Neural progenitor cell (in vitro differentiated cells): ENCODE measurements at regions not wholly inside any gene's neighbourhood (a gene's known extent, or its start where the extent isn't known, plus 50 kb on each side); places are given as distances from the start of the nearest gene placed in this dataset.

ENCODE experiments used
- CTCF ChIP-seq: fragments of 200-600 bp; sonication (generic); IDR thresholded peaks from 2 replicates; pipeline ENCODE4 v1.5.1; 2017; ENCODE audit warnings: antibody characterized with exemption, mild to moderate bottlenecking
- EZH2 ChIP-seq: fragments of 200-600 bp; sonication (generic); IDR thresholded peaks from 2 replicates; pipeline ENCODE4 v1.6.1; 2017; ENCODE audit warnings: antibody characterized with exemption, mild to moderate bottlenecking, moderate library complexity
- EZH2phosphoT487 ChIP-seq: fragments of 200-600 bp; sonication (generic); IDR thresholded peaks from 2 replicates; pipeline ENCODE4 v1.6.1; 2017; ENCODE audit warnings: antibody characterized with exemption

GRCh38 chr10:108037061-108037460 is 872.6 kb upstream of the SORCS1 start:
- TF ChIP-seq CTCF, result no peak
- no peak for TF ChIP-seq EZH2phosphoT487
- no peak for TF ChIP-seq EZH2
